Right lung (tissue), 2 donors: ENCODE measurements at regions not wholly inside any gene's neighbourhood (a gene's known extent, or its start where the extent isn't known, plus 50 kb on each side); places are given as distances from the start of the nearest gene placed in this dataset.

ENCODE experiments used
- DNase-seq, 2 donors: peaks; one replicate each; pipeline ENCODE4 v3.0.0-alpha.2; 2013

DNA sequence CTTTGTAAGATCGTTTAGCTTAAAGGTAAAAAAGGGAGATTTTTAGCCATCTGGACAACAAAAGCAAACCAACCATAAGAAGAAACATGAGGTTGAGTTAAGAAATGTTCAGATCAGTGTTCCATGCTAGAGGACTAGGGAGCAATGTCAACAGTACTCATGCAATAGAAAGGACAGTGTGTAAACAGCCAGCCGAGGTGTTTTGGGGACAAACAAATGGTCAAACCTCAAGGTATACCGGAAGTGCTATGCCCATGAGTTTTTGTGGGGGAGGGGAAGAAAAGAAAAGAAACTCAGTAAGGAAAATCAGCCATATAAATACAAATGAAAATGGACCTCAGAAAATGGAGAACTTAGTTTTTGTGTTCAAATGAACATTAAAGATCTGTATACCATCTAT is 289.5 kb upstream of the GRM7 start:
- DNase-seq = no peak

DNA sequence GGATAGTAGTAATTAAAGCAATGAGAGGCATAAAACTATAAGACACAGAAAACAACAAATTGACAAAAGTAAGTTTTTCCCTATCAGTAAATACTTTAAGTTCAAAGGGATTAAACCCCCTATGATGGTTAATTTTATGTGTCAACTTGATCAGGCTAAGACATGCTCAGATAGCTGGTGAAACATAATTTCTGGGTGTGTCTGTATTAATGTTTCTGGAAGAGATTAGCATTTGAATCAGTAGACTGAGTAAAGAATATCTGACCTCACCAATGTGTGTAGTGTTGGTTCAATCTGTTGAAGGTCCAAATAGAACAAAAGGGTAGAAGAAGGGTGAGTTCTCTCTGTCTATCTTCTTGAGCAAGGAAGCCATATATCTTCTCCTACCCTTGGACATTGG is 283.3 kb upstream of the GRM7 start:
- no peak for DNase-seq

DNA sequence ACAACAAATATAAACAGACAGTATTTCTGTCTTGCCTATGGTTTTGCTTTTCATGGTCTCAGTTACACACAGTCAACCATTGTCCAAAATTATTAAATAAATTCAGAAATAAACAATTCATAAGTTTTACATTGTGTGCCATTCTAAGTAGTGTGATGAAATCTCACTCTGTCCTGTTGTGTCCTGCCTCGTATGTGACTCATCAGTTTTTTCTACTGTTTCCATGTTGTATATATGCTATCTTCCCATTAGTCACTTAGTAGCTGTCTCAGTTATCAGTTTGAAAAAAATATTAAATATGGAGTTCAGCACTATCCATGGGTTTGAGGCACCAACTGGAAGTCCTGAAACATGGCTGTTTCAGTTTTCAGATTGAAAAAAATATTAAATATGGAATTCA is 282.4 kb upstream of the GRM7 start:
- DNase-seq = no peak

DNA sequence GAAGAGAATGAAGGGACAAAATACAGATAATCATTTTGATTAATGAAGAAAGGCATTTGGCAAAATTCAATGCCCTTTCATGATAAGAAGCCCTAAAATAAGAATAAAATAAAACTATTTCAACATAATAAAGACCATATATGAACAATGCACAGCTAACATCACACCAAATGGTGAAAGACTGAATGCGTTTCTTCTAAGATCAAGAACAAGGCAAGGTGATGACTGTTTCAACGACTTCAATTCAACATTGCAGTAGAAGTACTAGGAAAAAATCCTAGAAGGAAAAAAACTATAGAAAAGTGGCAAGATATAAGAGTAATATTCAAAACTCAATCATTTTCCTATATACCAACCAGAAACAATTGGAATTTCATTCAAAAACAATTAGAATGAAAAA is 280.1 kb upstream of the GRM7 start:
- DNase-seq = no peak

DNA sequence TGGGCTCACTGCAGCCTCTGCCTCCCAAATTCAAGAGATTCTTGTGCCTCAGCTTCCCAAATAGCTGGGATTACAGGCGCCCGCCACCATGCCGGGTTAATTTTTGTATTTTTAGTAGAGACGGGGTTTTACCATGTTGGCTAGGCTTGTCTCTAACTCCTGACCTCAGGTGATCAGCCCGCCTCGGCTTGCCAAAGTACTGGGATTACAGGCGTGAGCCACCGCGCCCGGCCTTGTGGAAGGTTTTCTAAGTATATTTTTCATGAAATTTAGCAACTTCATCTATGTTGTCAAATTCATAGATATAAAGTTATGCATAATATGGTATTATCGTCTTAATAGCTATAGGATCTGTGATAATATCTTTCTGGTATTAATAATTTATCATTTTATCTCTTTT is 275.6 kb upstream of the GRM7 start:
- no peak for DNase-seq

DNA sequence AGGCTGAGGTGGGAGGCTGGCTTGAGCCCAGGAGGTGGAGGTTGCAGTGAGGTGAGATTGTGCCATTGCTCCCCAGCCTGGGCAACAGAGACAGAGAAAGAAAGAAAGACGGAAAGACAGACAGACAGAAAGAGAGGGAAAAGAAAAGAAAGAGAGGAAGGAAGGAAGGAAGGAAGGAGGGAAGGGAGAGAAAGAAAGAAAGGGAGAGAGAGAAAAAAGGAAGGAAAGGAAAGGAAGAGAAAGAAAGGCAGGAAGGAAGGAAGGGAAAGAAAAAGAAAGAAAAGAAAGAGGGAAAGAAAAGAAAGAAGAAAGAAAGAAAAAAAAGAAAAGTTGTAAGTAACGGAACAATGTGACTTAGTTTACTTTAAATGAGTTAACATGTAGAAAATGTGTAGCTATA is 260.7 kb upstream of the GRM7 start:
- DNase-seq = no peak

DNA sequence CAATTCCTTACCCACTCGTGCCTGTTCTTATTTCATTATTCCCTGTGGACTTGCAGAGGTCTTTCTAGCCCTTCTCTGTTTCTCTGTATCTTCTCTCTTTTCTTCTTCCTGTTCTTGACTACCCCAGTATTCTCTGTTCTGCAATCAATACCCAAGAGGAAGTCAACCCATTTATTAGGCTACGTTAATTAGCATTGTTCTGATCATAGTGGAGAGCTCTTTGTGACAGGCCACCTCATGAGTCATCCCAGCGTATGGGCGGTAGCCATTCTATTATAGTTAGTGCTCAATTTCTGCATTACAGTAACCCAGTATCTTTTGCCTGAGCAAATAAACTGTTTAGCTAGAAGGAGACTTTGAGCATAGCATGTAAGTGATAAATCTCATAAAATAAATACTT is 259.5 kb upstream of the GRM7 start:
- DNase-seq = no peak

DNA sequence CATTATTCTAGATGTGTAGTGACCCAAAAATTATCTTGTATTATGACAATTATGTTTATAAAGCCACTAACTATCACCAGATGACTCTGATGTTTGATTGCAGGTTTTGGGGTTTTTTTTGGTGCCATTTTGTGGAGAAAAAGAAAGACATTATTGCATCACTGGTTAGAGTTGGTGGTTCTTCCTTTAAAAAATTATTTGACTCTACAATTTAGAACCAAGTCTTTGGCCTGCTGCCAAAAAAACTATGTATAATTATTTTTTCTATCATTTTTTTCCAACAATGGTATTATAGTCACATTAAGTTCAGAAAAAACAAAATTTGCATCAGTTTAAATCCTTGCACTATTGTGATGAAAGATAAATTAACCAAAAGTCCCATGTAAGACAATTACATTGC is 258.6 kb upstream of the GRM7 start:
- no peak for DNase-seq

DNA sequence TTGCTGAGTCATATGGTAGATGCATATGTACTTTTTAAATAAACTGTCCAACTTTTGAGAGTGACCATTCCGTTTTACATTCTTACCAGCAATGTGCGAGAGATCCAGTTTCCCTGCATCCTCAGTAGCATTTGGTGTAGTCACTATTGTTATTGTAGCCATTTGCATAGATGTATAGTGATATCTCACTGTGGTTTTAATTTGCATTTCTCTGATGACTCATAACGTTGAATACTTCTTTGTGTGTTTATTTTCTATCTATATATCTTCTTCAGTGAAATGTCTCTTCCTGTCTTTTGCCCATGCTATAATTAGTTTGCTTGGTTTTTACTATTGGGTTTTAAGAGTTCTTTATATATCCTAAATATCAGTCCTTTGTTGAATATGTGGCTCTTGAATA is 255.7 kb upstream of the GRM7 start:
- DNase-seq = no peak

DNA sequence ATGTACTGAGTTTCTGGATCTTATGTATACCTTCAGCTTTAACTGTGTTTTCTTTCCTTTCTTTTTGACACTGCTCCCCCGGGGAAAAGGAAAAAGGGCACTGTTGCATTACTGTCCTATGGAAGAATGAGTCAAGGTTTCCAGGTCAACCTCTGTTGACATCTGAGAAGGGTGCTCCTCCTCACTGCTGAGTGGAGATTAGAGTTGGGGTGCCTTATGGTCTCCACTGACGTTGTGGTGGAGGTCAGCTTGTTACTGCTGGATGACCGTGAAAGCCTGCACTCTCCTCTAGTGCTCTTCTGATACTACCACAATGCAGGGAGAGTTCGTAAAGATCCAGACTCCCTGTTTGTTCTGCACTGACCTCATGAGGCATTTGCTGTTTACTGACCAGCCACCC is 252.1 kb upstream of the GRM7 start:
- DNase-seq = no peak

DNA sequence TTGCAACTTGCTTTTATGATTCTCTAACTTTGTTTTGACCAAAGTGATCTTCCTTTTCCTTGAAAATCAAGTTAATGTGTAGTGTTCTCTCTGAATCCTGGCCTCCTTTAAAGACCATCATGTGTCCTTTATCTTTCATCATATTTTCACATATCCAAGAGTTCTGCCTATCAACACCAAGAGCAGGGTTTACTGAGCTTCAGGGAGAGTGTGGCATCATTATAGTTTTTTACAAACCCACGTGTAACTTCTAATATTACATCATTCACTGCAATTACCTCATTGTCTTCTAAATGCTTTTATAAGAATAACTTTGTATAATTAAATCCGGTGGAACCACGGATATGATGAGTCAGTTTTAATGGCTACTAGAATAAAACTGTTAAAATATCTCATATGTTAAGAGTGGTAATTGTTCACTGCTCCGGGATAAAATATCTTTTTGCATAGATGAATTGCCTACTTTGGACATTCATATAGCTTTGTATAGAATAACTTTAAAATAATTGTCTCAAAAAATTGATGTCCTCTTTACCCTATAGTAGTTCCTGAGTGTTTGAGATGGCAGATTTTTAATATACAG is 248.8 kb upstream of the GRM7 start:
- no peak for DNase-seq

DNA sequence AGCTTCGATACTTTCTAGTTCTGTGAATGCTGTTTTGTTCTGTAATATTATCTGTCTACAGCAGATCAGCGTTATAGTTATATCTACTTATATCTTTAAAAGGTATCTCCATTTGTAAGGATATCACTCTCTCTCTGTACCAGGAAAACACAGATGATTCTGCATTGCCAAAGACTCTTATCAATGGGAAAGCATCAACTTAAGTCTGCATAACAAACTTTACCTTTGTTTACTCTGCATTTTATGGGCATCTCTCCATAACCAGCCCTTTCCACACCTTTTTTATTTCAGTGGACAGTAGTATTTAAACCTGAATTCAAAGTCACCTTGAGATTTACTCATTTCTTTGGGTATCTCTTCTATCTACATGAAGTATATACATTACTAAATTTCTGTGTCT is 238.7 kb upstream of the GRM7 start:
- DNase-seq = no peak

DNA sequence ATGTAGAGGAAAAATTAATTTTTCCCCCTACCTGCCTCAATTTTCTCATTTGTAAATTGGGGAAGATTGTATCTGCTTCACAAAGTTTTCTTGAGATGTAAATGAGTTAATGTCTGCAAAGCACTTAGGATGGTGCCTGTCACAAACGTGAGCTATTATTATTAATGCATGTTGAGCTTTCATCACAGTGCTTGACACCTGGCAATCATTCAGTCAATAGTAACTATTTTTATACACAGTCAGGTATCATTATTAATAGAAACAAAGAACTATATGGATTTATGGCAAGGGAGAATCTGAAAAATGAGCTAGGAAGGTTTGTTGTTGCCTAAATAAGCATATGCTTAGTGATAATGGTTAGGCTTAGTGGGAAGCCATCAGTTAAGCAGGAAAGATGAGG is 238.2 kb upstream of the GRM7 start:
- no peak for DNase-seq

DNA sequence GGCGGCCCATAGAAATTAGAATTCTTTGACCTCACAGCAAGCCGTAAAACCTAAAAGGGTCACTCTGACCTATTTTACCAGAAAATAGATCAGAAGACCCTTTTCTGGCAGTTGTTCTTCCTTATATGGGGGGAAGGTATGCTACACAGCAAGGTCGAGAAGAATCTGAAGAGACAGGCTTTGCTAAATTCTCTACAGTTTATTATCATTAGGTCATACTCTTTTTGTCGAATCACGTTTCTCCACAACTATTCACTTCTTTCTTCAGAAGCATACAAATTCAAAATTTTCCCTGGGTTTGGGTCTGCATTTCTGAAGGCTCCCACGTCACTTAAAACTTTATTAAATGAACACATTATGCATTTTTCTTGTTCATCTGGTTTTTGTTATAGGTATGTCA is 229.5 kb upstream of the GRM7 start:
- no peak for DNase-seq

DNA sequence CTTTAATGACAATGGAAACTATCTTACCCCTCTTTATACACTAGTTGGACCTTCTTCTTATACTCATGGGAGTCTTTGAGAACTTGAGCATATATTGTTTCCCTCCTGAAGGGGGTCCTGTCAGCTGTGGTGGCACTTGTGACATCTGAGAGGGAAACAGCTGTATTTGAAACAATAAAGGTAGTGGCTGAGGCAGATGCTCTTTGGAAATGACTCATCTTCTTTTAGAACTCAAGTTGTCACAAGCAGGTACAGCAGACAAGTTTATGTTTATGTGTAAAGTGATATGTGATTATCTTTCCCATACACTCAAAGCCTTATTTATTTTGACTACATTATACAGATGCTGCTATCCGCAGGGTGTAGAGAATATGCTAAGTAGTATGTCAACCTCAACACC is 220.0 kb upstream of the GRM7 start:
- no peak for DNase-seq

DNA sequence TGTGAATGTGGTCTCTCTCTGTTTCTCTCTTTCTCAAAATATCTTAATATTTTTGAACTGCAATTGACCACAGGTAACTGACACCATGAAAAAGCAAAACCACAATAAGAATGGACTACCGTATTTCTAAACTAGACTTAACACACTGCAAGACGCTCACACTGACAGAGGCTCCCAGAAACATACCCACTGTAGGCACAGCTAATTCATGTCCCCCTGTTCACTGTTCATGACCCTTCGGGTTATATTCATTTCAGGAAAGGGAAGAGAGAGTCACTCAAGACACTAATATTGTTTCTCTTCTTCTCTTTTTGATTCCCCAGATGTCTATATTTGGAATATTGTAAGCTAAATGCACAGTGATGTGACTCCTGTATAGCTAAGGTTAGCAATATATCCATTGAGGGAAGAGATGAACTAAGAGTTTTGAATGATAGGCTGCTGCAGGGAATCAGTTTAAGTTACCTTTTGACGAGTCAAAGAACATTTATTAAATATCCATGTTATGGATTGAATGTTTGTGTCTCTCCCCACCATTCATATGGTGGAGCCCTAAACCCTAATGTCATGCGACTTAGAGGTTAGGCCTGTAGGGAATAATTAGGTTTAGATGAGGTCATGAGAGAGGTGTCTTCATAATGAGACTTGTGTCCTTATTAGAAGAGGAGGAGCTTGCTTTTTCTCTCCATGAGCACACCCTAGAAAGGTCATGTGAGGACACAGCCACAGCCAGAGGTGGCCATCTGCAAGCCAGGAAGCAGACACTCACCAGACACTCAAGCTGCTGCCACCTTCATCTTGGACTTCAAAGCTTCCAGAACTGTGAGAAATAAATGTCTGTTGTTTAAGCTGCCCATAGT is 216.6 kb upstream of the GRM7 start:
- DNase-seq = no peak

DNA sequence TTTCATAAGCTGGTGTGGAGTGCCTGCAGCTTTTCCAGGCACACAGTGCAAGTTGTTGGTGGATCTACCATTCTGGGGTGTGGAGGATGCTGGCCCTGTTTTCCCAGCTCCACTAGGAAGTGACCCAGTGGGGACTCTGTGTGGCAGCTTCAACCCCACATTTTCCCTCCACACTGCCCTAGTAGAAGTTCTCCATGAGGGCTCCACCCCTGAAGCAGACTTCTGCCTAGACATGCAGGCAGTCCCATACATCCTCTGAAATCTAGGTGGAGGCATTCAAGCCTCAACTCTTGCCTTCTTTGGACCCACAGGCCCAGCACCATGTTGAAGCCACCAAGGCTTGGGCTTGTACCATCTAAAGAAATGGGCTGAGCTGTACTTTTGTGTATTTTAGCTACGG is 206.2 kb upstream of the GRM7 start:
- no peak for DNase-seq

DNA sequence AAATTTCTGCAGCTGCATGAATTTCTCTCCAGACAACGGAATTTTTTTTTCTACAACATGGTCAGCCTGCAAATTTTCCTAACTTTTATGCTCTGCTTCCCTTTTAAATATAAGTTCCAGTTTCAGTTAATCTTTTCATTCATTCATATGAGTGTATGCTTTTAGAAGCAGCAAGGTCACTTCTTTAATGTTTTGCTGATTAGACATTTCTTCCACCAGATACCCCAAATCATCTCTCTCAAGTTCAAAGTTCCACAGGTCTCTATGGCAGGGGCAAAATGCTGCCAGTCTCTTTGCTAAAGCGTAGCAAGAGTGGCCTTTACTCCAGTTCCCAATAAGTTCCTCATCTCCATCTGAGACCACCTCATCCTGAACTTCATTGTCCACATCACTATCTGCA is 205.6 kb upstream of the GRM7 start:
- DNase-seq = no peak

DNA sequence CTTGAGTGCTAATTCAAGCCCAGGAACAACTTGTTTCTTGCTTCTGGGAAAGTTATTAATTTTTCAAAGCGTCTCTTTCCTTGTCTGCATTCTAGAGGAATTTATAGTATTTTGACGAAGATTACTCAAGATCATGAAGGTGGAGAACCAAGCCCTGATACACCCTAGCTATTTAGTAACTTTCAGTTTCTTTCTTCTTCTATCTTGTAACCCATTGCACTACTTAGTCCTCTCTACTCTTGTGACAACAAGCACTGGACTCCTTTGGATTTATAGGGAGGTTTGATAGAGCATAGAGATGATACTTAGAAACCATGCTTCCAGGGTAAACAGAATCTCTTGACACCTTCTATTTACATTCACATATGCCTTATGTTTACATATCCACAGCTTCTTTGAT is 203.3 kb upstream of the GRM7 start:
- no peak for DNase-seq

DNA sequence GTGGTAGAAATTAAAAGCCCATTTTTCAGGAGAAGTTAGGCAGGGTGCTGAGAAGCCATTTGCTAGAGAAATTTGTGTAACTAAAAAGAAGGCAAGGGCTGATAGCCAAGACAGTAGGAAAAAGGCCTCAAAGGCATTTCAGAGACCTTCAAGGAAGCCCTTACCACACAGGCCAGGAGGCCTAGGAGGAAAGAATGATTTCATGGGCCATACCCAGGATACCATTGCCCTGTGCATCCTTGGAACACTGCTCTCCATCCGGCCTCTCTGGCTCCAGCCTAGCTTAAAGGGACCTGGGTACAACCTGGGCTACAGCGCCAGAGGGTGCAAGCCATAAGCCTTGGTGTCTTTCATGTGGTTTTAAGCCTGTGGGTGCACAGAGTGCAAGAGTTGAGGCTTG is 193.6 kb upstream of the GRM7 start:
- no peak for DNase-seq

DNA sequence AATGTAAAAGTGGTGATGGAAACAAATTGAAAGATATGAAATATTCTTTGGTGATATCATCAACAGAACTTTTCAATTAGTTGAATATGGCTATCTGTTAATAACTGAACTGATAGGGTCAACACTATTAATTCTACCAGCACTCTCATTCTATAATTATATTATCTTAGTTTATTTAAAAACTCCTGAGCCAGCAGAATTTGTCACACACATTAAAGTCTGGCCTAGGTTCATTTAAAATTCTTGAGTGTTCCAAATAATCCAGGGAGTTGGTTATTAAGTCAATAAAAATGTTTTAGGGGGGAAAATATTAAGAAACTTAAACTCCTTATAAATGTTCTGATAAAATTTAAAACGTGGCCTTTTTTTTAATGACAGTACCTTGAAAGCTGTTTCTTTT is 189.6 kb upstream of the GRM7 start:
- DNase-seq = no peak

DNA sequence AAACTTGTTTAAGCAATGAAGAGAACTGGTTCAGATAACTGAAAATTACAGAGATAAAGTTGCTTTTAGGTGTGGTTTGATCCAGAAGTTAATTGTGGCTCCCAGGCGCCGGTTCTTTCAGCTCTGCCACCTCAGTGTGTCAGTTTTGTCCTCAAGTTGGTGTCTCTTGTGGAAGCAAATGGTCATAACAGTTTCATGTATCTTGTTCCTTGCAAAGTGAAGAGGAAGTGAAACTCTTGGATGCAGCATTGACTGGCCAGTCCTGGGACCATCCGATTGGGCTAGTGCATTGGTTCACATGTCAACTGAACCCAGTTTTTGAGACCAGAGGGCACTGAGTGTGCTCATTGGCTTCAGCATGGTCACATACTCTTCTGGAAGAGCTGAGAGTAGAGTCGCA is 181.4 kb upstream of the GRM7 start:
- DNase-seq = no peak

DNA sequence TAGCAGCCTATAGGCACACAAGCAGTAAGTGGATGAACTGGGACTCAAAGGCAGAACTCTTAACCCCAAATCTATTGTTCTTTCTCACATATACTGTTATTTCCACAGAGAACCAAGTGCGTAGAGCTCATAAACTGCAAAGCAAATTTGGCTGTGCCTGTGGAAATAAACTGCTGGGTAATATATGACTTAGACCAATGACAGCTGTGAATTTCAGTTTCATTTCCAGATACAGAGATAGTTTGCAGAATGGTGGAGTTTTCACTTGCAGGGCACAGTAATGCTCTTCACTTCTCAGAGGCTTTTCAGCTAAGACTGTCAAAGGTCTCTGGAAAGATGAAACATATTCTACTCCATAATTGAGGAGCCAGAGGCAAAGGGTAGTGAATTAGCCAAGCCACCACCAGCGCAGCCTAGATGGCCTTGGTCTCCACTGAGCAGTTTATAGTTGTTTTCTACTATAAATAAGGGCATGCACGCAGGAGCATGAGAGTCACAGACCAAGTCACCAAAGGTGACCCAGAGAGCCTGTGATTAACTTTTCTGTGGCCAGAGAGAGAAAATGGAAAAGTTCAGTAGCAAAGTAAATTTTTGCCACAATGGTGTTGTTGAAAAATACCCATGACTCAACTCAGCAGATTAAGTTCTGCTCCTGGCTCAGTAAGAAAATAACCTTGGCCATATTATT is 180.7 kb upstream of the GRM7 start:
- no peak for DNase-seq

DNA sequence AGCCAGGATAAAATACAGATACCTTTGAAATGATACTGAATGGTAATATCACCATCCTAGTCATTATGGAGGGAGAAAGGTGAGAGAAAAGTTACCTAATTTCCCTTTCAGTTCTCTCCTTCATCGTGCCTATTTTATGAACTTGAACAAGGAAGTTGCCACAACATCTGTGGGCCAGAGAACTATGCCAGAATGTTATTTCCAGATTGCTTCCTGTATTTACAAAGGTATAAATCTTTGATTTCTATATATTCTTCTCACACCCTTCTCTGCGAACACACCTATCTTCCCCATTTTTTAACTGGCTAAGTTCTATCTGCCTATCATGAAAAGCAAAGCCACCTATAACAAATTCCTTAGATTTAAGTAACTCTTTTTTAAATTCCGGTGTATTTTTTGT is 163.6 kb upstream of the GRM7 start:
- no peak for DNase-seq
